K562 (cell line): ENCODE measurements at regions not wholly inside any gene's neighbourhood (a gene's known extent, or its start where the extent isn't known, plus 50 kb on each side); places are given as distances from the start of the nearest gene placed in this dataset.
A peak's percentile ranks its signal among the peaks of the same experiment; 100 is the strongest.
"Not testable (repeated sequence)": the region's sequence is repeated elsewhere in the genome, so short reads cannot be mapped to it uniquely, and the experiment has no call there.

Source experiments
- ATAC-seq: fragments of 200-7000 bp; cut with Tn5 transposase; 3 replicates; pipeline ENCODE4 v1.9.1; 2020; ENCODE audit warnings: moderate library complexity
- BruUV-seq: library from RNA; stranded (reverse); fragments of 400-500 nt; replicated peaks from 2 replicates; lab custom pipeline; 2021; lab: Mats Ljungman, UMichigan
- CTCF ChIA-PET: fragments of 300-600 bp; formaldehyde crosslinking; extraction: SDS; loops from one replicate; lab custom pipeline; 2021; ENCODE audit warnings: low intra/inter-chr PET ratio; lab: Yijun Ruan, JAX
- POLR2A ChIA-PET: fragments of 300-600, 350-650 bp; sonication (Branson Sonifier 250); formaldehyde crosslinking; extraction: SDS; loops from one replicate; lab custom pipeline; 2021; ENCODE audit warnings: antibody characterized with exemption, inconsistent platforms; lab: Yijun Ruan, JAX
- DNase-seq, 4 experiments: peaks; one replicate each; pipeline versions ENCODE4 v3.0.0 to v3.0.0-alpha.2; 2011 to 2018; ENCODE audit warnings: low spot score in 3 of 4, mixed read lengths in 3 of 4; ENCODE audit errors: extremely low read depth in 1 of 4
- FAIRE-seq: peaks from 2 replicates; lab custom pipeline; 2011; peaks lifted over from hg19 to GRCh38; lab: Jason Lieb, UNC
- H2AFZ ChIP-seq: 2 replicates; pipeline ENCODE4 v1.6.0; 2011; ENCODE audit warnings: low read depth, low read length, control low read depth, inconsistent platforms
- H3K27ac ChIP-seq: fragments of 200-600 bp; 3 replicates; pipeline ENCODE4 v1.8.0; 2011; ENCODE audit warnings: low read depth, mild to moderate bottlenecking, control low read depth, inconsistent platforms, low read length, moderate library complexity, mixed read lengths; ENCODE audit errors: extremely low read depth
- H3K27me3 ChIP-seq, 2 experiments: fragments of 300-600 bp in 1 of 2; 2 replicates in 1 of 2; 3 replicates in 1 of 2; pipeline versions ENCODE4 v1.6.0 to v1.8.0; 2011; ENCODE audit warnings: inconsistent platforms in 2 of 2, low read length in 2 of 2, mild to moderate bottlenecking in 1 of 2, mixed read lengths in 1 of 2, moderate library complexity in 1 of 2; ENCODE audit not compliant: control insufficient read depth in 2 of 2, insufficient read depth in 2 of 2
- H3K36me3 ChIP-seq: fragments of 300-600 bp; 3 replicates; pipeline ENCODE4 v1.8.0; 2011; ENCODE audit warnings: mild to moderate bottlenecking, low read length, inconsistent platforms; ENCODE audit not compliant: control insufficient read depth, insufficient read depth
- H3K4me1 ChIP-seq, 2 experiments: fragments of 200-600 bp in 1 of 2; replicated peaks in 1 of 2; 2 replicates in 1 of 2; 3 replicates in 1 of 2; pipeline versions ENCODE4 v1.5.1 to v1.8.0; 2011; ENCODE audit warnings: inconsistent platforms in 2 of 2, low read length in 2 of 2, mild to moderate bottlenecking in 1 of 2, mixed read lengths in 1 of 2, moderate library complexity in 1 of 2; ENCODE audit not compliant: control insufficient read depth in 2 of 2, insufficient read depth in 2 of 2
- H3K4me2 ChIP-seq: 2 replicates; pipeline ENCODE4 v1.6.1; 2011; ENCODE audit warnings: low read length, control low read depth, inconsistent platforms, mixed read lengths; ENCODE audit not compliant: insufficient read depth
- H3K4me3 ChIP-seq: fragments of 200-600 bp; sonication (generic), shearing (Covaris generic); 2 replicates; pipeline ENCODE4 v1.5.1; 2016; ENCODE audit warnings: control low read depth, inconsistent platforms
- H3K79me2 ChIP-seq: fragments of 200-600 bp; 3 replicates; pipeline ENCODE4 v1.8.0; 2011; ENCODE audit warnings: low read length, inconsistent platforms; ENCODE audit not compliant: control insufficient read depth, insufficient read depth
- H3K9ac ChIP-seq, 2 experiments: 2 replicates each; pipeline versions ENCODE4 v1.6.0 to v1.6.1; 2011; ENCODE audit warnings: low read depth in 2 of 2, low read length in 2 of 2, control low read depth in 1 of 2, inconsistent platforms in 1 of 2, mild to moderate bottlenecking in 1 of 2, mixed read lengths in 1 of 2; ENCODE audit not compliant: insufficient read depth in 1 of 2
- H3K9me1 ChIP-seq: one replicate; pipeline ENCODE4 v1.6.0; 2011; ENCODE audit warnings: inconsistent platforms, mild to moderate bottlenecking, low read length, moderate library complexity; ENCODE audit not compliant: control insufficient read depth, insufficient read depth
- H3K9me3 ChIP-seq: replicated peaks from 2 replicates; pipeline ENCODE4 v1.5.1; 2011; ENCODE audit warnings: low read depth, low read length, inconsistent platforms; ENCODE audit not compliant: control insufficient read depth, insufficient read depth
- H4K20me1 ChIP-seq: replicated peaks from 2 replicates; pipeline ENCODE4 v1.6.1; 2011; ENCODE audit warnings: low read length, inconsistent platforms, mixed read lengths; ENCODE audit not compliant: control insufficient read depth, insufficient read depth
- ZNF146 ChIP-seq: IDR thresholded peaks from one replicate; pipeline ENCODE4 v1.6.1; 2018; ENCODE audit warnings: missing compliant biosample characterization; ENCODE audit not compliant: unreplicated experiment
- WGBS: fragments of 100-300 bp; shearing (Covaris generic); methylation state at CpG from one replicate; pipeline ENCODE4 v1.1.6; 2016; ENCODE audit warnings: low coverage, mixed read lengths; ENCODE audit not compliant: insufficient coverage; ENCODE audit errors: missing lambda C conversion rate; 5-methylcytosine and 5-hydroxymethylcytosine counted together
- in situ Hi-C: fragments of 300-500 bp; cut with MboI; formaldehyde crosslinking; loops from 4 replicates; pipeline ENCODE4 v1.15.0; 2018; ENCODE audit warnings: inconsistent platforms, mixed read lengths
- intact Hi-C: fragments of 100-400 bp; cut with micrococcal nuclease; formaldehyde crosslinking; loops from 2 replicates; pipeline ENCODE4 v1.14.2; 2022
- TF ChIP-seq, protein P1 (sequence below): fragments of 250-450 bp; sonication (Bioruptor Pico); IDR thresholded peaks from 2 replicates; pipeline ENCODE4 v1.8.0; 2022; ENCODE audit warnings: moderate library complexity, mild to moderate bottlenecking, inconsistent platforms

DNA sequence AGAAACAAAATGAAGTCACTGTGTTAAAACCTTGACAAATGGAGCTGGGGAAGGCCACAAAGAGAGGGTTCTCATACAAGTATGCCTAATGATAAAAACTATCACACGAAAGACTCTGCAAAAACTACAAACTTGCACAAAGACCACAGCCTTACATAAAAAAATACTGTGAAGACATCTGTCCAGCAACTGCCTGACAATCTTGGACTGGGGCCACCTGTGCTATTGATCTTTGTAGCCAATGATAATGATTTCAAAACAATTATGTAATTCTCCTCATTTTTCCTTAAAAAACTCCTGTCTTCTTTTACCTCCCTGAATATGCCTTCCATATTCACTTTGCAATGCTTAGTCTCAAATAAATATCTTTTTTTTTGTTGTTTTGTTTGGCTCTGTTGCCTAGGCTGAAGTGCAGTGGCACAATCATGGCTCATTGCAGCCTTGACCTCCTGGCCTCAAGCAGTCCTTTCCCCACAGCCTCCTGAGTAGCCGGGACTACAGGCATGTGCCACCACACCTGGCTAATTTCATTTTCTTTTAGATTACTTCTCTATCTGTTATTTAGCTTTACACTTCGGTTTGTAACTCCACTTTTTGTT, 79.4 kb upstream of the RHOU start (continued):
- TF ChIP-seq, protein P1, sequence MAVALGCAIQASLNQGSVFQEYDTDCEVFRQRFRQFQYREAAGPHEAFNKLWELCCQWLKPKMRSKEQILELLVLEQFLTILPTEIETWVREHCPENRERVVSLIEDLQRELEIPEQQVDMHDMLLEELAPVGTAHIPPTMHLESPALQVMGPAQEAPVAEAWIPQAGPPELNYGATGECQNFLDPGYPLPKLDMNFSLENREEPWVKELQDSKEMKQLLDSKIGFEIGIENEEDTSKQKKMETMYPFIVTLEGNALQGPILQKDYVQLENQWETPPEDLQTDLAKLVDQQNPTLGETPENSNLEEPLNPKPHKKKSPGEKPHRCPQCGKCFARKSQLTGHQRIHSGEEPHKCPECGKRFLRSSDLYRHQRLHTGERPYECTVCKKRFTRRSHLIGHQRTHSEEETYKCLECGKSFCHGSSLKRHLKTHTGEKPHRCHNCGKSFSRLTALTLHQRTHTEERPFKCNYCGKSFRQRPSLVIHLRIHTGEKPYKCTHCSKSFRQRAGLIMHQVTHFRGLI: no peak
- TF ChIP-seq, all 486 proteins: peak for 0

DNA sequence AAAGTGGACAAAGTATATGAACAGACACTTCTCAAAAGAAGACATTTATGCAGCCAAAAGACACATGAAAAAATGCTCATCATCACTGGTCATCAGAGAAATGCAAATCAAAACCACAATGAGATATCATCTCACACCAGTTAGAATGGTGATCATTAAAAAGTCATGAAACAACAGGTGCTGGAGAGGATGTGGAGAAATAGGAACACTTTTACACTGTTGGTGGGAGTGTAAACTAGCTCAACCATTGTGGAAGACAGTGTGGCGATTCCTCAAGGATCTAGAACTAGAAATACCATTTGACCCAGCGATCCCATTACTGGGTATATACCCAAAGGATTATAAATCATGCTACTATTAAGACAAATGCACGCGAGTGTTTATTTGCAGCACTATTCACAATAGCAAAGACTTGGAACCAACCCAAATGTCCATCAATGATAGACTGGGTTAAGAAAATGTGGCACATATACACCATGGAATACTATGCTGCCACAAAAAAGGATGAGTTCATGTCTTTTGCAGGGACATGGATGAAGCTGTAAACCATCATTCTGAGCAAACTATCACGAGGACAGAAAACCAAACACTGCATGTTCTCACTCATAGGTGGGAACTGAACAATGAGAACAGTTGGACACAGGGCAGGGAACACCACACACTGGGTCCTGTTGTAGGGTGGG, 73.1 kb upstream of the RHOU start:
- in situ Hi-C loops, H3K9me3 ChIP-seq, H3K4me1 ChIP-seq, ATAC-seq, POLR2A ChIA-PET, H3K27me3 ChIP-seq, H4K20me1 ChIP-seq, CTCF ChIA-PET, BruUV-seq, H3K36me3 ChIP-seq, H3K4me3 ChIP-seq, H3K9me1 ChIP-seq, FAIRE-seq, H3K9ac ChIP-seq, H3K27ac ChIP-seq, DNase-seq, H3K79me2 ChIP-seq, intact Hi-C loops, H3K4me2 ChIP-seq, H2AFZ ChIP-seq: not testable (repeated sequence)
- 0% methylated on average over 5 of the region's 5 CpGs for WGBS
- TF ChIP-seq ZNF146 (CRISPR knock-in tag): peak; percentile 43
